HG02759 (cell line): ENCODE measurements at regions not wholly inside any gene's neighbourhood (a gene's known extent, or its start where the extent isn't known, plus 50 kb on each side); places are given as distances from the start of the nearest gene placed in this dataset.

Experiments
- ATAC-seq: cut with Tn5 transposase; IDR thresholded peaks from one replicate; pipeline ENCODE4 v1.9.1; 2021; ENCODE audit warnings: mild to moderate bottlenecking, moderate library complexity; ENCODE audit not compliant: unreplicated experiment

- no peak for ATAC-seq
Observed at GRCh38 chr12:128133321-128134073, 133.5 kb upstream of the TMEM132C start.

DNA sequence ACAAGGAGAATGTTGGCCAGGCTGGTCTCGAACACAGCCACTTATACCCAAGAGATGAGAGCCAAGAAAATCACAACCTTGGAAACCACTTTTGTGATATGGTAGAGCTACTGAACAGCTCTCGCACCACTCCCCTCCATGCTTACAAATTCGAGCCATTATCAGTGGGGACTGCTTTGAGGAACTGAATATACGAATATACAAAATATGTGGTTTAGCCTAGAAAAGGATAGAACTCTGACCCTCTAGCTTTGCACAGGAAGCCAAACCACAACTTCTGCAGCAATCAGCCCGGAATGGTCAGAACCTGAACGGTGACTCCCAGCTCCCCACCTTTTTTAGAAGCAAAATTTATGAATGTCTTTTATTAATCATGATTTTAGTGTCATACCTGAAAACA is 129.8 kb upstream of the TMEM132C start:
- ATAC-seq: peak; percentile 53

- no peak for ATAC-seq
Observed at GRCh38 chr12:128138125-128138524, 128.8 kb upstream of the TMEM132C start.

GRCh38 chr12:128140551-128140950 is 126.4 kb upstream of the TMEM132C start:
- ATAC-seq: no peak

GRCh38 chr12:128150961-128151360 is 116.0 kb upstream of the TMEM132C start:
- no peak for ATAC-seq

- no peak for ATAC-seq
Observed at GRCh38 chr12:128155571-128155970, 111.4 kb upstream of the TMEM132C start.

GRCh38 chr12:128163086-128163485 is 103.9 kb upstream of the TMEM132C start:
- no peak for ATAC-seq

GRCh38 chr12:128164533-128164932 is 102.4 kb upstream of the TMEM132C start:
- no peak for ATAC-seq

DNA sequence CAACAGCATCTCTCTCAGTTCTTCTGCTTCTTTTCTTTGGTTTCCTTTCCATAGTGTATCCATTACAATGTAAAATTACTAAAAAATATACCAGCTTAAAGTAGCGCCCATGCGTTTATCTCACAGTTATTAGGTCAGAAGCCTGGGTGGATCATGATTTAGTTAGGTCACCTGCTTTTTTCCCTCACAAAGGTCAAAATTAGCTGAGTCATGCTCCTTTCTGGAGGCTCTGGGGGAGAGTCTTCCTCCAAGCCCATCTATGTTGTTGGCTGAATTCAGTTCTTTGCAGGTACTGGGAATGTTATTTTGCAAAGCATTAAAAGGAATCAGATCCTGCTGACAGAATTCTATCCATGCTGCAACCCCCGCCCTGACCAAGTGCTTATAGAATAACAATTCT is 101.6 kb upstream of the TMEM132C start:
- ATAC-seq: no peak

GRCh38 chr12:128168273-128168672 is 98.7 kb upstream of the TMEM132C start:
- ATAC-seq: no peak

- no peak for ATAC-seq
Observed at GRCh38 chr12:128170181-128170580, 96.8 kb upstream of the TMEM132C start.

DNA sequence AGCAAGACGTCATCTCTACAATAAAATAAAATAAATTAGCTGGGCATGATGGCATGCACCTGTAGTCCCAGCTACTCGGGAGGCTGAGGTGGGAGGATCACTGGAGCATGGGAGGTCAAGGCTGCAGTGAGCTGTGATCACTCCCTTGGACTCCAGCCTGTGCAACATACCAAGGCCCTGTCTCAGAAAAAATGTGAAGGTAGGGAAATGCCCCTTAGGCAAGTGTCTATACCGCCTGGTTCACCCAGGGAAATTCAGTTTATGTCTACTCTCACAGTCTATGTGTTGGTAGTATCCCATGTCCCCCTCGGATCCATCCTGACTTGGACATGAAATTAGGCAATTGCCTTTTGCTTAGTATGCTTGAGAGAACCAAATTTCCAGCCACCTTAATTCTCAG is 88.4 kb upstream of the TMEM132C start:
- ATAC-seq: no peak

GRCh38 chr12:128178966-128179365 is 88.0 kb upstream of the TMEM132C start:
- ATAC-seq: no peak

GRCh38 chr12:128180166-128180565 is 86.8 kb upstream of the TMEM132C start:
- no peak for ATAC-seq

DNA sequence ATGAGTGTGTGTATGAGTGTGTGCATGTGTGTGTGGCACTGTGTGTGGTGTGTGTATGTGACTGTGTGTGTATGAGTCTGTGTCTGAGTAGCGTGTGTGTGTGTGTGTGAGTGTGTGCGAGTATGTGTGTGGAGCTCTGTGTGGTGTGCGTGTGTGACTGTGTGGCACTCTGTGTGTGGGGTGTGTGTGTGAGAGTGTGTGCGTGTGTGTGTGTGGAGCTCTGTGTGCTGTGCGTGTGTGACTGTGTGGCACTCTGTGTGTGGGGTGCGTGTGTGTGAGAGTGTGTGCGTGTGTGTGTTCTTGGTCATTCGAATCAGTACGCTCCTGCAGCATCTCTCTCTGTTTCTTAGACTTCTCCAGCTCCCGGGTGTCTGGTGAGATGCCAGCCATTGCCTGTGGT is 76.9 kb upstream of the TMEM132C start:
- no peak for ATAC-seq

- no peak for ATAC-seq
Observed at GRCh38 chr12:128190614-128191013, 76.4 kb upstream of the TMEM132C start.

- ATAC-seq: no peak
Observed at GRCh38 chr12:128191380-128191779, 75.6 kb upstream of the TMEM132C start.

- no peak for ATAC-seq
Observed at GRCh38 chr12:128204711-128205110, 62.3 kb upstream of the TMEM132C start.

- ATAC-seq: no peak
Observed at GRCh38 chr12:128205145-128205544, 61.8 kb upstream of the TMEM132C start.

DNA sequence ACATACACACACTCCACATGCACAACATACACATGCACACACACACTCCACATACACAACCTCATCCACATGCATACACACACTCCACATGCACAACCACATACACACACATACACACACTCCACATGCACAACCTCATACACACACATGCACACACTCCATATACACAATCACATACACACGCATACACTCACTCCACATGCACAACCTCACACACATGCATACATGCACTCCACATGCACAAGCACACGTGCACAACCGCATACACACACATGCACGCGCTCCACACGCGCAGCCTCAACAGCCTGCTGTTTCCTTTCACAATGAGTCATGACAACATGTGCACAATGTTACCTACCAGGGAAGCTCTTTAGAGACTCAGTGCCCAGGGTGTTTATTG is 61.2 kb upstream of the TMEM132C start:
- no peak for ATAC-seq
